ENCODE measurements at regions not wholly inside any gene's neighbourhood (a gene's known extent, or its start where the extent isn't known, plus 50 kb on each side); places are given as distances from the start of the nearest gene placed in this dataset.

- no TSS peak for BruUV-seq (replicated peaks)
- Histone ChIP-seq H3K4me1 (ENCODE audit: insufficient read depth, low read length, poor library complexity, severe bottlenecking) (no peaks in the 10 kb centered on the region), H3K9me2 (ENCODE audit: insufficient read depth, low read length) (no peaks in the 10 kb centered on the region), H2AFZ (ENCODE audit: low read length) (no peak overlapping the region), H4K20me1 (ENCODE audit: insufficient read depth, low read length) (no peaks in the 10 kb centered on the region), H3K27ac (ENCODE audit: low read depth, low read length, poor library complexity, severe bottlenecking) (no peak overlapping the region), H3K4me2 (ENCODE audit: low read length) (no peak overlapping the region), H3K36me3 (ENCODE audit: insufficient read depth, low read length) (no peaks in the 10 kb centered on the region), H3K4me3 (ENCODE audit: low read depth, low read length, poor library complexity, severe bottlenecking) (no peak overlapping the region), H3K79me2 (ENCODE audit: insufficient read depth, low read depth, low read length) (no peaks in the 10 kb centered on the region), H3K9me3 (ENCODE audit: low read length) (no peaks in the 10 kb centered on the region)
- intact Hi-C loops (cut with micrococcal nuclease; ENCODE audit: unreplicated experiment), result no loop called here
- no peak for DNase-seq (ENCODE audit: low spot score)
- TF ChIP-seq EZH2phosphoT487 (IDR thresholded peaks at IDR 0.05; ENCODE audit: borderline replicate concordance, low read depth, low read length) (no peak), CTCF (conservative IDR thresholded peaks at IDR 0.05; ENCODE audit: low read length) (no peak)
- CTCF ChIA-PET (ENCODE audit: unreplicated experiment), result no interaction called here
- POLR2A ChIA-PET, result no interaction called here
These were observed 279.2 kb downstream of the COX7C start for GRCh38 chr5:86896916-86897315.

- intact Hi-C loops (cut with micrococcal nuclease; ENCODE audit: unreplicated experiment), result no loop called here
- CTCF ChIA-PET (ENCODE audit: unreplicated experiment), result no interaction called here
- BruUV-seq (replicated peaks), result no TSS peak
These were observed 291.9 kb downstream of the COX7C start for GRCh38 chr5:86909418-86910295.

More at GRCh38 chr5:86909418-86910295, 291.9 kb downstream of the COX7C start:
- no peaks in the 10 kb centered on the region for H3K79me2 ChIP-seq (ENCODE audit: insufficient read depth, low read depth, low read length)
- no peak overlapping the region for H3K4me2 ChIP-seq (ENCODE audit: low read length)
- POLR2A ChIA-PET, result no interaction called here
- H3K4me1 ChIP-seq (ENCODE audit: insufficient read depth, low read length, poor library complexity, severe bottlenecking), result no peaks in the 10 kb centered on the region
- DNase-seq (ENCODE audit: low spot score), result no peak
- H4K20me1 ChIP-seq (ENCODE audit: insufficient read depth, low read length), result no peaks in the 10 kb centered on the region; the same call in 1 of the 2 replicates
- H3K9me2 ChIP-seq (ENCODE audit: insufficient read depth, low read length), result no peaks in the 10 kb centered on the region
- H3K27ac ChIP-seq (ENCODE audit: low read depth, low read length, poor library complexity, severe bottlenecking), result no peak overlapping the region
- H3K9me3 ChIP-seq (ENCODE audit: low read length), result no peaks in the 10 kb centered on the region
- TF ChIP-seq CTCF (conservative IDR thresholded peaks at IDR 0.05; ENCODE audit: low read length) (no peak), EZH2phosphoT487 (IDR thresholded peaks at IDR 0.05; ENCODE audit: borderline replicate concordance, low read depth, low read length) (no peak)
- H2AFZ ChIP-seq (ENCODE audit: low read length), result no peak overlapping the region
- H3K36me3 ChIP-seq (ENCODE audit: insufficient read depth, low read length), result no peaks in the 10 kb centered on the region
- no peak overlapping the region for H3K4me3 ChIP-seq (ENCODE audit: low read depth, low read length, poor library complexity, severe bottlenecking)

All from OCI-LY7 (cell line).